ENCODE measurements at regions not wholly inside any gene's neighbourhood (a gene's known extent, or its start where the extent isn't known, plus 50 kb on each side); places are given as distances from the start of the nearest gene placed in this dataset.

GRCh38 chrX:39823424-39823823 lies 274.3 kb downstream of the BCOR start:
- no peaks in the 10 kb centered on the region for H3K36me3 ChIP-seq (ENCODE audit: control insufficient read depth, insufficient read depth, low read length)
- CTCF ChIA-PET = no interaction called here
- H2BK5ac ChIP-seq (ENCODE audit: low read depth, low read length, poor library complexity, severe bottlenecking) = no peak overlapping the region
- in situ Hi-C loops (cut with MboI; ENCODE audit: low sequenced_read_pairs) (no loop called here), dilution Hi-C loops (cut with HindIII; ENCODE audit: low sequenced_read_pairs, unreplicated experiment) (no loop called here), intact Hi-C loops (cut with micrococcal nuclease) (no loop called here)
- TF ChIP-seq RAD21 (IDR thresholded peaks at IDR 0.05; ENCODE audit: low read length) (no peak), MAZ (IDR thresholded peaks at IDR 0.05; ENCODE audit: borderline replicate concordance, low read depth, low read length) (no peak), FOS (IDR thresholded peaks at IDR 0.05; ENCODE audit: low read depth, low read length) (no peak), RFX5 (IDR thresholded peaks at IDR 0.05; ENCODE audit: low read depth, low read length) (no peak), RCOR1 (IDR thresholded peaks at IDR 0.05; ENCODE audit: insufficient replicate concordance, low read length) (no peak), ELK1 (IDR thresholded peaks at IDR 0.05; ENCODE audit: borderline replicate concordance, low read depth, low read length) (no peak)
- TF ChIP-seq, protein P1, sequence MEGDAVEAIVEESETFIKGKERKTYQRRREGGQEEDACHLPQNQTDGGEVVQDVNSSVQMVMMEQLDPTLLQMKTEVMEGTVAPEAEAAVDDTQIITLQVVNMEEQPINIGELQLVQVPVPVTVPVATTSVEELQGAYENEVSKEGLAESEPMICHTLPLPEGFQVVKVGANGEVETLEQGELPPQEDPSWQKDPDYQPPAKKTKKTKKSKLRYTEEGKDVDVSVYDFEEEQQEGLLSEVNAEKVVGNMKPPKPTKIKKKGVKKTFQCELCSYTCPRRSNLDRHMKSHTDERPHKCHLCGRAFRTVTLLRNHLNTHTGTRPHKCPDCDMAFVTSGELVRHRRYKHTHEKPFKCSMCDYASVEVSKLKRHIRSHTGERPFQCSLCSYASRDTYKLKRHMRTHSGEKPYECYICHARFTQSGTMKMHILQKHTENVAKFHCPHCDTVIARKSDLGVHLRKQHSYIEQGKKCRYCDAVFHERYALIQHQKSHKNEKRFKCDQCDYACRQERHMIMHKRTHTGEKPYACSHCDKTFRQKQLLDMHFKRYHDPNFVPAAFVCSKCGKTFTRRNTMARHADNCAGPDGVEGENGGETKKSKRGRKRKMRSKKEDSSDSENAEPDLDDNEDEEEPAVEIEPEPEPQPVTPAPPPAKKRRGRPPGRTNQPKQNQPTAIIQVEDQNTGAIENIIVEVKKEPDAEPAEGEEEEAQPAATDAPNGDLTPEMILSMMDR (conservative IDR thresholded peaks at IDR 0.05; ENCODE audit: low read depth, low read length) = no peak
- peaks cover 18% of the 10 kb centered on the region; the same call in 1 of the 2 replicates for H3K27me3 ChIP-seq (ENCODE audit: control insufficient read depth, insufficient read depth, low read length)
- no peak for ATAC-seq (ENCODE audit: low read depth)
- no peak overlapping the region for H4K5ac ChIP-seq (ENCODE audit: low read depth, low read length)
- H3K4me2 ChIP-seq (ENCODE audit: low read depth, low read length) = no peak overlapping the region
- no peak overlapping the region for H2AK9ac ChIP-seq (replicated peaks; ENCODE audit: low read depth, low read length, poor library complexity)
- H3K14ac ChIP-seq (replicated peaks; ENCODE audit: low read depth, low read length) = no peak overlapping the region
- no peak overlapping the region for H3K4ac ChIP-seq (ENCODE audit: low read depth, low read length)
- POLR2A ChIA-PET (ENCODE audit: unreplicated experiment) = no interaction called here
- no peak overlapping the region for H2AFZ ChIP-seq (replicated peaks; ENCODE audit: low read length, poor library complexity)
- no peak overlapping the region for H3K23ac ChIP-seq (ENCODE audit: low read depth, low read length)
- no peak overlapping the region for H2BK15ac ChIP-seq (ENCODE audit: low read depth, low read length)
- H3K4me3 ChIP-seq (ENCODE audit: insufficient read depth, low read depth, low read length) = no peak overlapping the region
- H3K4me1 ChIP-seq (ENCODE audit: control insufficient read depth, insufficient read depth, low read length) = no peaks in the 10 kb centered on the region
- H2BK120ac ChIP-seq (ENCODE audit: low read depth, low read length) = no peak overlapping the region
- H3K56ac ChIP-seq (ENCODE audit: extremely low read depth, insufficient read depth, low read length) = no peak overlapping the region
- no peak overlapping the region for H2BK20ac ChIP-seq (ENCODE audit: low read depth, low read length)
- H3K9me3 ChIP-seq (ENCODE audit: control insufficient read depth, insufficient read depth, low read length) = peaks cover 7% of the 10 kb centered on the region; the same call in 1 of the 2 replicates
- DNase-seq = no peak
- no peaks in the 10 kb centered on the region for H4K20me1 ChIP-seq (ENCODE audit: insufficient read depth, low read length)
- H3K9me1 ChIP-seq (ENCODE audit: insufficient read depth, low read length) = no peaks in the 10 kb centered on the region
- no TSS peak for BruUV-seq (replicated peaks)
- WGBS, 2 experiments (ENCODE audit: extremely low coverage in 2 of 2, insufficient read length in 1 of 2) = no CpG with 5 or more reads among the region's 1 CpG
- H3K27ac ChIP-seq (ENCODE audit: insufficient read depth, low read length) = no peak overlapping the region
- H3K9ac ChIP-seq (ENCODE audit: low read depth, low read length) = no peak overlapping the region
- no peak overlapping the region for H3K18ac ChIP-seq (ENCODE audit: low read depth, low read length)
- H2AK5ac ChIP-seq (ENCODE audit: low read depth, low read length) = no peak overlapping the region
- H4K91ac ChIP-seq (ENCODE audit: insufficient read depth, low read depth, low read length) = no peak overlapping the region
- H3K79me1 ChIP-seq (ENCODE audit: low read depth in 1 of 2, low read length in 2 of 2) = no peaks in the 10 kb centered on the region
- no peak overlapping the region for H4K8ac ChIP-seq (ENCODE audit: low read depth in 2 of 2, low read length in 2 of 2)

Data from IMR-90 (cell line).